ENCODE measurements at regions not wholly inside any gene's neighbourhood (a gene's known extent, or its start where the extent isn't known, plus 50 kb on each side); places are given as distances from the start of the nearest gene placed in this dataset.

- no peaks in the 10 kb centered on the region for H3K27me3 ChIP-seq (ENCODE audit: control insufficient read depth, insufficient read depth, low read length, poor library complexity, severe bottlenecking)
- H3K9me3 ChIP-seq (ENCODE audit: control insufficient read depth, low read length): no peaks in the 10 kb centered on the region
- Mint-ChIP-seq H3K27me3 (ENCODE audit: insufficient read depth) (peaks cover 2% of the 10 kb centered on the region), H3K4me1 (peaks cover 16% of the 10 kb centered on the region), H3K36me3 (ENCODE audit: low read depth) (no peaks in the 10 kb centered on the region), H3K4me3 (no peak overlapping the region), H3K27ac (no peak overlapping the region), H3K9me3 (no peaks in the 10 kb centered on the region)
- H3K4me3 ChIP-seq (ENCODE audit: low read length): no peak overlapping the region
- H3K4me1 ChIP-seq (ENCODE audit: control insufficient read depth, insufficient read depth, low read length): peaks cover 12% of the 10 kb centered on the region
- no peak overlapping the region for H3K9ac ChIP-seq (ENCODE audit: extremely low read depth, low read length, poor library complexity, severe bottlenecking)
- TF ChIP-seq CTCF (conservative IDR thresholded peaks at IDR 0.05): no peak
- H3K27ac ChIP-seq (ENCODE audit: low read depth, low read length): no peak overlapping the region
- no peak for DNase-seq
- no peaks in the 10 kb centered on the region for H3K36me3 ChIP-seq (ENCODE audit: control insufficient read depth, insufficient read depth, low read length)
- 90 to 95% methylated on average over 1 to 2 of the region's 3 CpGs for WGBS, 2 experiments (ENCODE audit: insufficient coverage in 1 of 2, insufficient read length in 1 of 2)
These were observed 416.9 kb upstream of the USP24 start for GRCh38 chr1:55632058-55632457.

- Histone ChIP-seq H3K27ac (ENCODE audit: low read depth, low read length) (no peak overlapping the region), H3K4me1 (ENCODE audit: control insufficient read depth, insufficient read depth, low read length) (peaks cover 10% of the 10 kb centered on the region), H3K9ac (ENCODE audit: extremely low read depth, low read length, poor library complexity, severe bottlenecking) (no peak overlapping the region), H3K9me3 (ENCODE audit: control insufficient read depth, low read length) (no peaks in the 10 kb centered on the region), H3K4me3 (ENCODE audit: low read length) (no peak overlapping the region), H3K36me3 (ENCODE audit: control insufficient read depth, insufficient read depth, low read length) (no peaks in the 10 kb centered on the region), H3K27me3 (ENCODE audit: control insufficient read depth, insufficient read depth, low read length, poor library complexity, severe bottlenecking) (no peaks in the 10 kb centered on the region)
- DNase-seq: no peak
- whole genome bisulfite sequencing, 2 experiments (ENCODE audit: insufficient coverage in 1 of 2, insufficient read length in 1 of 2): 97% methylated on average over 2 of the region's 2 CpGs; no CpG with 5 or more reads in 1 of the 2 experiments
- Mint-ChIP-seq H3K27ac (no peak overlapping the region), H3K36me3 (ENCODE audit: low read depth) (no peaks in the 10 kb centered on the region), H3K4me1 (peaks cover 14% of the 10 kb centered on the region), H3K9me3 (no peaks in the 10 kb centered on the region), H3K27me3 (ENCODE audit: insufficient read depth) (peaks cover 3% of the 10 kb centered on the region), H3K4me3 (no peak overlapping the region)
- TF ChIP-seq CTCF (conservative IDR thresholded peaks at IDR 0.05): no peak
These were observed 416.3 kb upstream of the USP24 start for GRCh38 chr1:55631509-55631908.

GRCh38 chr1:55626326-55626725, 411.2 kb upstream of the USP24 start:
- Histone ChIP-seq H3K36me3 (ENCODE audit: control insufficient read depth, insufficient read depth, low read length) (peaks cover 4% of the 10 kb centered on the region), H3K9me3 (ENCODE audit: control insufficient read depth, low read length) (peaks cover 43% of the 10 kb centered on the region), H3K4me1 (ENCODE audit: control insufficient read depth, insufficient read depth, low read length) (no peaks in the 10 kb centered on the region), H3K27me3 (ENCODE audit: control insufficient read depth, insufficient read depth, low read length, poor library complexity, severe bottlenecking) (no peaks in the 10 kb centered on the region), H3K27ac (ENCODE audit: low read depth, low read length) (no peak overlapping the region), H3K4me3 (ENCODE audit: low read length) (no peak overlapping the region), H3K9ac (ENCODE audit: extremely low read depth, low read length, poor library complexity, severe bottlenecking) (no peak overlapping the region)
- Mint-ChIP-seq H3K27me3 (ENCODE audit: insufficient read depth) (peaks cover 6% of the 10 kb centered on the region), H3K4me3 (no peak overlapping the region), H3K4me1 (peaks cover 5% of the 10 kb centered on the region), H3K36me3 (ENCODE audit: low read depth) (no peaks in the 10 kb centered on the region), H3K9me3 (peaks cover 26% of the 10 kb centered on the region), H3K27ac (no peak overlapping the region)
- no peak for DNase-seq
- 74 to 88% methylated on average over 1 of the region's 1 CpG for WGBS, 2 experiments (ENCODE audit: insufficient coverage in 1 of 2, insufficient read length in 1 of 2)
- TF ChIP-seq CTCF (conservative IDR thresholded peaks at IDR 0.05): no peak

Data from endodermal cell (in vitro differentiated cells).